Thyroid gland (tissue), 4 donors: ENCODE measurements at regions not wholly inside any gene's neighbourhood (a gene's known extent, or its start where the extent isn't known, plus 50 kb on each side); places are given as distances from the start of the nearest gene placed in this dataset.

ENCODE experiments used
- POLR2A ChIP-seq, 2 donors: fragments of 450-650 bp; IDR thresholded peaks; one replicate each; pipeline ENCODE4 v1.6.1; 2017; ENCODE audit warnings: antibody characterized with exemption in 2 of 2, mild to moderate bottlenecking in 2 of 2, moderate library complexity in 1 of 2
- TF ChIP-seq, protein P1 (sequence below), 6 experiments: fragments of 200-600 bp in 3 of 6; fragments of 450-650 bp in 3 of 6; sonication (generic) in 3 of 6; IDR thresholded peaks; one replicate each; pipeline ENCODE4 v1.5.1; 2016 to 2019; ENCODE audit warnings: antibody characterized with exemption in 6 of 6, mild to moderate bottlenecking in 2 of 6, inconsistent platforms in 1 of 6, moderate library complexity in 1 of 6

DNA sequence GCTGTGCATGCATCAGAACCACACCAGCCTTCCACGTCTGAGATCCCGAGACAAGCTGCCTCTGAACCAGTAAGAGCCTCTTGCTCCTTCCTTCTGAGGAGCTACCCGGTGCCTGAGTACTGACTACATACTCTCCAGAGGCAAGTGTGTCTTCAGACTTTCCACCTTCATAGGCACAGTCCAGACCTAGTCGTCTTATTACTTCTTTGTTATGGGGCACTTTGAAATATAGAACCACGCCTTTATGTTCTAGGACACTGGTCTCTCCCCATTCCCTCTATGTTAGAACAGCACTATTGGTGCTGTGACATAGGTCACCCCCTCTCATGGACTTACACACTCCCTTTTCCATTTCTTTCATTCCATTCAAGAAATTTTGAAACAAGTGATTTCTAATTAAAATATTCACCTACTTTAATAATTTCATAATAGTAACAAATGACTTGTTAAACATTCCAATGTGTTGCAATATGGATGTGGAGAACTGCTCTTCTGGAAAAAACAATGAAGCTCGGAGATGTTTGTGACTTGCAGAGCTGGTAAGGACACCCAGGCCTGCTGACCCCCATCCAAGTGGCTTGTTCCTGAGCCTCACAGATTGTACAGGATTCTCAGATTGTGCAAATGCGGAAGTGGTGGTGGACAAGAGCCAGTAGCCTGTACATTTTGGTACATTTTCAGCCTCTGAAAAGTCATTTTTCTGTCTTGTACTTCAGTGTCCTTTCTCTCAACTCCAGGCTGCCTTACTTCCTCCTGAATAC, 76.1 kb upstream of the SIPA1L2 start:
- TF ChIP-seq POLR2A (IDR thresholded peaks at IDR 0.05), result no peak
- TF ChIP-seq, protein P1, sequence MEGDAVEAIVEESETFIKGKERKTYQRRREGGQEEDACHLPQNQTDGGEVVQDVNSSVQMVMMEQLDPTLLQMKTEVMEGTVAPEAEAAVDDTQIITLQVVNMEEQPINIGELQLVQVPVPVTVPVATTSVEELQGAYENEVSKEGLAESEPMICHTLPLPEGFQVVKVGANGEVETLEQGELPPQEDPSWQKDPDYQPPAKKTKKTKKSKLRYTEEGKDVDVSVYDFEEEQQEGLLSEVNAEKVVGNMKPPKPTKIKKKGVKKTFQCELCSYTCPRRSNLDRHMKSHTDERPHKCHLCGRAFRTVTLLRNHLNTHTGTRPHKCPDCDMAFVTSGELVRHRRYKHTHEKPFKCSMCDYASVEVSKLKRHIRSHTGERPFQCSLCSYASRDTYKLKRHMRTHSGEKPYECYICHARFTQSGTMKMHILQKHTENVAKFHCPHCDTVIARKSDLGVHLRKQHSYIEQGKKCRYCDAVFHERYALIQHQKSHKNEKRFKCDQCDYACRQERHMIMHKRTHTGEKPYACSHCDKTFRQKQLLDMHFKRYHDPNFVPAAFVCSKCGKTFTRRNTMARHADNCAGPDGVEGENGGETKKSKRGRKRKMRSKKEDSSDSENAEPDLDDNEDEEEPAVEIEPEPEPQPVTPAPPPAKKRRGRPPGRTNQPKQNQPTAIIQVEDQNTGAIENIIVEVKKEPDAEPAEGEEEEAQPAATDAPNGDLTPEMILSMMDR (IDR thresholded peaks at IDR 0.05), result no peak
